LHCN-M2 (cell line): ENCODE measurements at regions not wholly inside any gene's neighbourhood (a gene's known extent, or its start where the extent isn't known, plus 50 kb on each side); places are given as distances from the start of the nearest gene placed in this dataset.

Experiments
- DNase-seq: peaks from one replicate; pipeline ENCODE4 v3.0.0-alpha.2; 2012; ENCODE audit warnings: low read depth

DNA sequence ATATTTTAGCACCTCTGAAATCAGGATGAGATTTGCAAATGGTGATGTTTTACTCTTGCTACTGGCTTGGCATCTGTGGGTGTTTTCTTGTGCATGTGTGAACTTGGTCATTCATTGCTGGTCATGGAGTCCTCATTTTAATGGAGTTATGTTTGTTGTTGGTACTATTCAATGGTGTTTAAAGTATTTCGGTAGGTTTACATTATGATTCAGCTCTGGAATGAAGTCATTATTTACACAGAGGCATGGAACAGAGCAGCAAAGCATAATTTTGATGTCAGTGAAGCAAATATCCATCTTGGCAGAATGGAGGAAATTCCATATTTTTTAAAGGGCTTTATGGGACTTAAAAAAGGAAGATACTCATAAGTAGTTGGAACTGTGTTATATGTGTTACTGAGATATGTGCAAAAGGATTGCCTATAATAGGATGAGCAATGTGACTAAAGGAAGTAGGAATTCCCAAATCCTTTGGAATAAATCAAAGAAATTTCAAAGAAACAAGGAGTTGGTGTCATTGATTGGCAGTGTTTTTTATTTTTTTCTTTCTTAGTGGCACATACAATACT lies 147.4 kb downstream of the ACTBL2 start:
- no peak for DNase-seq

DNA sequence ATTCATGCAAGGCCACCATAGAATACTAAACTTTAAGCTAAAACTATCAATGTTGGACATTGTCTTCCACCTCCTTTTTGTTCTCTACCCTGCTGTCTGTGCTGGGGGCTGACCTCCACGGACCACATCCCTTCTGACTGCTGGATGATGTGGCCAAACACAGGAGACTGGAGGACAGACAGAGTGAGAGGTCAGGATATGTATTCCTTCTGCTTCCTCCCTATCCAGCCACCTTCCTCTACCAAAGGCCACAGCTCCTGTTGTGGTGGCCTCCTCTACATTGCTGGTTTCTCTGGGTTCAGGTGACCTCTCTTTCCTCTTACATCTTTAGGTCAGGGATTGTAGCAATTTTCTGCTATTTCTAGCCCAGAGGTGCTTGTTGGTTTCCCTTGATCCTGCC lies 148.1 kb downstream of the ACTBL2 start:
- no peak for DNase-seq

GRCh38 chr5:57332361-57332760 lies 150.2 kb downstream of the ACTBL2 start:
- DNase-seq, result no peak

DNA sequence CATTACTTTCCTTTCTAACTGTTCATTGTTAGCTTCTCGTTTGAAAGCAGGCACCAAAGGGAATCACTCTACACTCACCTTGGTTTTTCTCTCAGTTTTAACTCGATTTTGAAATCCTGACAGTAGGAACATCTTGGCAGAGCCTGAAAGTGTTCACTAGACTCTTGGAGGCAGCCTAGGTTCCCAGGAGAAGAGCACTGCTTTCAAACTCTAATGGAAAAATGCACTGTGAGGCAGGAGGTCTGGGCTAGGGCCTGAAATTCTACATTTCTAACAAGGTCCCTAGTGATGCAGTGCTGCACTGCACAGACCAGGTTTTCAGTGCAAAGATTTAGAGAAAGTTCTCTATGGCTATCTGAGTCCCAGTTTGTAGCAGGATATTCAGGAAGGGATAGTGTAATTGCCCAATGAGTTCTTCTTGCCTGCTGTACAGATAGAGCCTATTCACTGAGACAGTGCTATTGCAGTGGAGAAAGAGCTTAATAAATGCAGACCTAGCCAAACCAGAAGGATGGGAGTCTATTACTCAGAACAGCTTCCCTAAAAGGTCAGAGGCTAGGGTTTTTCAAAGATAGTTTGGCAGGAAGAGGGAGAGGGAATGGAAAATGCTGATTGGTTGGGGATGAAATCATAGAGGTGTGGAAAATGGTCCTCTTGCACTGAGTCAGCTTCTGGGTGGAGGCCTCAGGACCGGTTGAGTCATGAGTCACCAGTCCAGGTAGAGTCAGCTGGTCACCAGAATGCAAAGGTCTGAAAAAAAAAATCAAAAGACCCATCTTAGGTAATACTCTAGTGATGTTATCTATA lies 153.9 kb downstream of the GPBP1 start:
- no peak for DNase-seq

GRCh38 chr5:57325678-57326397 lies 152.0 kb downstream of the GPBP1 start:
- no peak for DNase-seq

GRCh38 chr5:57324861-57325260 lies 151.0 kb downstream of the GPBP1 start:
- DNase-seq, result no peak

- DNase-seq, result no peak
These were observed 150.3 kb downstream of the GPBP1 start for GRCh38 chr5:57324181-57324580.

- DNase-seq, result no peak
These were observed 146.7 kb downstream of the GPBP1 start for GRCh38 chr5:57320582-57320981.

- DNase-seq, result no peak
These were observed 145.8 kb downstream of the GPBP1 start for GRCh38 chr5:57319628-57320027.

DNA sequence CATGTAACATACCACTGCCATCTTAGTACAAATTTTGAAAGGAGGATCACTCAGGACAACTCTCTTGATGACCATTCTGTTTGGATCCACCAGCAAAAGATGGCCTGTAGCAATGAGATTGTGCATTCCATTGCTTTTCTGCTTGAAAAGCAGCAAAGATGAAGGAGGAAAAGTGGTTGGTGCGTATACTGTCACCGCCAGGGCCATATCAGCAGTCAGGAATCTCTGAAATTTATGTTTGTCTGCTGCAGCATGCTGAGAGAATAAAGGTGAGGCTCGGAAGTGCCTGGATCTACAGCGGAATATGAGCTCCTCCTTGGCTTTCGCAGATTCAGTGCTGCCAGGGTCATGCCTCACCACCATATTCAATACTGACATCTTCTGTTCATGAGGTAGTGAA lies 144.4 kb downstream of the GPBP1 start:
- DNase-seq, result no peak

DNA sequence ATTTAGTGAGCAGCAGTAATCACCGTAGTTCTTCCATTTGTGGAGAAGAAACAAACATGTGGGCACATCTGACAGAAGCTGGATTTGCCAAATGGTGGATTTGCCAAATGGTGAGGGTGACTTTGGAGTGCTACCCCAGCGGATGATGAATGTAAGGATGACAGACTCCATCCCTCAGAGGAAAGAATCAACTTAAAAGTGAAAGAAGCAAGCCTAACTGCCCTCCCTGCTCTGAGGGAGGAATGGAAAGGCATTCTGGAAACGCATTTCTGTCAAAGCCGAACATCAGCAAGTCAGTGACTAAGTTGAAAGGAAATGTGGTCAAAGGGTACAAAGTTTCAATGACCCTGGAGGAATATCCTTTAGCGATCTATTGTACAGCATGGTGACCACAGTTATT lies 143.5 kb downstream of the GPBP1 start:
- no peak for DNase-seq

GRCh38 chr5:57316798-57317327 lies 143.0 kb downstream of the GPBP1 start:
- DNase-seq, result peak; percentile 92

GRCh38 chr5:57315941-57316340 lies 142.1 kb downstream of the GPBP1 start:
- DNase-seq, result no peak
